Stimulated activated naive CD4-positive, alpha-beta T cell (primary cell): ENCODE measurements at regions not wholly inside any gene's neighbourhood (a gene's known extent, or its start where the extent isn't known, plus 50 kb on each side); places are given as distances from the start of the nearest gene placed in this dataset.
"Not testable (repeated sequence)": the region's sequence is repeated elsewhere in the genome, so short reads cannot be mapped to it uniquely, and the experiment has no call there.

Experiments used
- DNase-seq, 6 experiments: peaks; one replicate each; lab custom pipeline; 2025; lab: John Stamatoyannopoulos, UW

DNA sequence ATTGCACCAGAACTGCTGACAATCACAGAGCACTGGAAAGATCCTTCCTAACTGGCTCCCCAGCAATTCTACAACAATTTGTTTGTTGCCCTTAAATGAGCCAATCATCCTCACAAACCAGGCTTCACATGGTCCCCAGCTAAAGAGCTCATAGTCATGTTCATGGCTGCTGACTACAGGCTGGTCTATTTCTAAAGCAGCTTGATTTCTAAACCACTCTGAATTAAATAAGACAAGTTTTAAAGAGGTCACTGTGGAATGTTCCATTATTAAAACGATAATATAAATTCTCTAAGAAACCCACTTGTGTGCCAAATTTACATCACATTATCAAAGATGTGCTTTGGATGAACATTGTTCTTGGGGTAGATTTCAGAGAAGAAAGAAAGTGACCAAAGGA is 110.7 kb downstream of the COPS8 start:
- DNase-seq = no peak

- DNase-seq = no peak
Observed at GRCh38 chr2:237196866-237197618, 111.4 kb downstream of the COPS8 start.

- DNase-seq = no peak
Observed at GRCh38 chr2:237198164-237198855, 112.6 kb downstream of the COPS8 start.

GRCh38 chr2:237199082-237199481 is 113.4 kb downstream of the COPS8 start:
- DNase-seq = no peak

DNA sequence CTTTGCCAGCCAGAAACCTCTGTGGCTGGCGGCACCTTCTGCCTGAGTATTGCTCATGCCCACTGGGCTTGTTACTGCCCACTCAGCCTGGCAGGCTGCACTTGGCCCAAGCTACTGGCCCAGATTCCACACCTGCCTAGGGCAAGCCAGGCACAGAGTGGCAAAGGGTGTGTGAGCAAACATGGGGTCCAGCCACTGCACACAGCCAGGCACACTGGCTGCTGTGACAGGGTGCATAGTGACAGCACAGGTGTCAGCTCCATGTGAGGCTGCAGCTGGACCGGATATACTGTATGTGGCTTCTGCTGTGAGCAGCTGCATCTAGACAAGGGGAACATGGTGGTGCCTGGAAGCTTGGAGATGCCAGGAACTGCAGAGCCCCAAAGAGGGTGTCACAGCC is 113.9 kb downstream of the COPS8 start:
- no peak for DNase-seq

- no peak for DNase-seq
Observed at GRCh38 chr2:237200462-237200861, 114.8 kb downstream of the COPS8 start.

GRCh38 chr2:237201461-237202287 is 116.0 kb downstream of the COPS8 start:
- no peak for DNase-seq

DNA sequence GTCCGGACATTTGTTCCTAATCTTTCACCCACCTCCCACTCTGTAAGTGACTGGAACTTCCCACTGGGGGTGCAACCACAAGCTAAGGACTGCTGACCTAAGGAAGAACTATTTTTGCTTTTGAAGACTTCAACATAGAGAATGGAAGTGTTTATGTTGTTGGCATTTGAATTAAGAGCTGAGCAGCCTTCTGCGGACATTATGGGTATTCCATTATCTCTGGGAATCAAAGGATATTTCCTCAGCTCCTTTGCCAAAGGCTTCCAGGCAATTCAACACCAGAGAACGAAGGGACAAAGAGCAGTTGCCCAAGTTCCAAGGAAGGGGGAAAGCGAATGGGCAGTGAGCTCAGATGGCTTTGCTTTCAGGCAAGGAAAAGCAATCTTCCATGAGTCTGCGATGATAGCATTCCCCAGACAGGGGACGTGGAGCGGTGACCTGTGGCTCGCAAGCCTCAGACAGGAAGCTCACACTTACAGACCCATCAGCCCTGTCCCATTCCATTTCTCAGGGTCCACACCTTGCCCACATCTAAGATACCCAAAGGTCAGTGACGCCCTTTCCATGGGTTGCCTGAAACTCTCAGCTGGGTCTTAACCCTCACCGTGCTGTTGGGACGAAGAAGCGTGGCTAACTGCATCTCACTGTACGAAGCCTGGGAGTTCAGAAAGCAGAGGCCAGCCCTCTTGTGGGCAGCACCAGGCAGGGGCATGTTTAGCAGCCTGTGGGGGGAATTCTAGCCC is 116.8 kb downstream of the COPS8 start:
- no peak for DNase-seq

GRCh38 chr2:237205043-237205541 is 119.4 kb downstream of the COPS8 start:
- no peak for DNase-seq

GRCh38 chr2:237205561-237205971 is 119.9 kb downstream of the COPS8 start:
- no peak for DNase-seq

DNA sequence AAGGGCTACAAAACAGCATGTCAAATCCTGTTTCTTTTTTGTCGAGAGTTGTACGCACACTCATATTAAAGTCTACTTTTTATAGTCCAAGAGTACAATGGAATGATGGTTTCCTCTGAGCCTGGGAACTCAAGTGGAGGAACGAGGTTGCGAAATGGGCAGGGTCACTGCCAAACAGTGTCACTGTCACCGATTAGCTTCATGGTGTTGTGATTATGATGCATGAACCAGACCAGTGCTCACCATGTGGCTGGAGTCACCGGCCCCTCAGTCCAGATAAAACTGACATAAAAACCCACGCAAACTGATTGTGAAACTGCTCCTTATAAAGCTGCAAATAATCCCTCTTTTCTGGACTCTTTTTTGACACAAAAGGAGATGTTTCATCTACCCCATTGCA is 122.0 kb downstream of the COPS8 start:
- no peak for DNase-seq

GRCh38 chr2:237208373-237209260 is 122.9 kb downstream of the COPS8 start:
- no peak for DNase-seq

- DNase-seq = no peak
Observed at GRCh38 chr2:237209885-237210284, 124.2 kb downstream of the COPS8 start.

DNA sequence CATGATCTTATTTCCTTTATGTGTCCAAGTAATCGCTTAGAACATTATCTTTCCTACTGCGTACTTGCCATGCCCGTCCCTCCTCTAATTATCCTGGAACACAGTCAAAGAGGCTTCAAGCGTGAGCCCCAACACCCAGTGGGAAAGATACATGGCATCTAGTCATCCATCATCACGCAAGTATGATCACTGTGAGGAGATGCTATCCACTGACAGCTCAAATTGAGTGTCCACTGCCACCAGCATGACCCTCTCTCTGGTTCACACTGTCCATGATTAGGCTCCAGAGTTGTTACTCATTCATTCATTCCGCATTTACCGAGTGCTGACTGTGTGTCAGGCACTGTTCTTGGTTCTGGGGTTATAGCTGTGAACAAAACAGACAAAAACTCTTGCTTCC is 124.6 kb downstream of the COPS8 start:
- no peak for DNase-seq

DNA sequence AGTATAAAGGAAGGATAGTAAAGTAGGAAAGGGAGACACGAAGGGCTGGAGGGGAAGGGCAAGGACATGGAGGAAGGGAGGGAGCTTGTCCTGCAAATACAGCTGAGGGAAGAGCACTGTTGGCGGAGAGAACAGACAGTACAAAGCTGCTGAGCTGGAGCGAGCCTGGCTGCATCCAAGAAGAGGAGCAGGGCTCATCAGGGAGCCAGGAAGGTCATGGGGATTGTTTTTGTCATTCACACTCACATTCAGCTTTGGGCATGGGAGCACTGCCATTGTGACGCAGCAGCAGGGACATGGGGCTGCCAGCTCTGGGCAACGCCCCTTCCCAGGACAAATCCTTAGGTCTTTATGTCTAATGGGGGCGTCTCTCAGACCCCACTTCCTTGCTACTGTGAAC is 125.1 kb downstream of the COPS8 start:
- DNase-seq = no peak

DNA sequence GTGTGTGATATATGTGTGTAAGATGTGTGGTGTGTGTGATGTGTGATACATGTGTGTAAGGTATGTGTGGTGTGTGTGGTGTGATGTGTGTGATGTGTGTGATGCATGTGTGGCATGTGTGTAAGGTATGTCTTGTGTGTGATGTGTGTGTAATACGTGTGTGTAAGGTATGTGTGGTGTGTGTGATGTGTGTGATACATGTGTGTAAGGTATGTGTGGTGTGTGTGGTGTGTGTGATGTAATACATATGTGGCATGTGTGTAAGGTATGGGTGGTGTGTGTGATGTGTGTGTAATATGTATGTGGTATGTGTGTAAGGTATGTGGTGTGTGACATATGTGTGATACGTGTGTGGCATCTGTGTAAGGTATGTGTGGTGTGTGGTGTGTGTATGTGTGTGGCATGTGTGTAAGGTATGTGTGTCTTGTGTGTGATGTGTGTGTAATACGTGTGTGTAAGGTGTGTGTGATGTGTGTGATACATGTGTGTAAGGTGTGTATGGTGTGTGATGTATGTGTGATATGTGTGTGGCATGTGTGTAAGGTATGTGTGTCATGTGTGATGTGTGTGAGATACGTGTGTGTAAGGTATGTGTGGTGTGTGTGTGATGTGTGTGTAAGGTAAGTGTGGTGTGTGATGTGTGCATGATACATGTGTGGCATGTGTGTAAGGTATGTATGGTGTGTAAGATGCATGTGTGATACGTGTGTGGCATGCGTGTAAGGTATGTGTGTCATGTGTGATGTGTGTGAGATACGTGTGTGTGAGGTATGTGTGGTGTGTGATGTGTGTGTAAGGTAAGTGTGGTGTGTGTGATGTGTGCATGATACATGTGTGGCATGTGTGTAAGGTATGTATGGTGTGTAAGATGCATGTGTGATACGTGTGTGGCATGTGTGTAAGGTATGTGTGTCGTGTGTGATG is 126.9 kb downstream of the COPS8 start:
- DNase-seq = not testable (repeated sequence)

DNA sequence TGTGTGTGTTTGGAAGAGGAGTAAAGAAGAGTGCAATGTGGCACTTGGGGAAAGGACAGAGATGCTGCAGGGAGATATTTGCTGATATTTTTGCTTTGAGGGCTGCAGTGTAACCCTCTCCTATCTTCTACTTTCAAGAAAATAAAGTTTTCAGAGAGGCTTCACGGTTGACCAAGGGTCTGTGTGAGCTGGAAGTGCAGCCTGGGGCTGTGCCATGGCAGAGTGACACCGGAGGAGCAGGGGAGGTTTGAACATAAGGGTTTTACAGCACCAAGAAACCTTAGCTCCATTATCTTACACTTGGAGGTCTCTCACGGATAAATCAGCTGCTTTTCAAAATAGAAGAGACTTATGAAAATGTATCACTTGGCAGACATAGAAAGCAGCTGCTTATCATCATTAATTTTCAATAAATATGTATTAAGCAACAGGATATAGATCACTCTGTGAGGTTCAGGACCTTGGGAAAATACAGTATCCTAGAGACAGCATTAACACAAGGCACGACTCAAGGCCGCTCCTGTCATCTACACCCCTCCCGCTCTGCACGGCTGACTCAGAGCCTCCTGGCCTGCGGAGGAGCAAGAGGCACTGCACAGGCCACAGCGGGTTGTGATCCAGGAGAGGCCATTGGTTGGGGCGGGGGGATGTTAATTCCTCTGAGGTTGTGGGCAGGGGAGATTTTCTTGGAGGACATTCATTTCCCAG is 127.8 kb downstream of the COPS8 start:
- no peak for DNase-seq

- no peak for DNase-seq
Observed at GRCh38 chr2:237214030-237214675, 128.5 kb downstream of the COPS8 start.

DNA sequence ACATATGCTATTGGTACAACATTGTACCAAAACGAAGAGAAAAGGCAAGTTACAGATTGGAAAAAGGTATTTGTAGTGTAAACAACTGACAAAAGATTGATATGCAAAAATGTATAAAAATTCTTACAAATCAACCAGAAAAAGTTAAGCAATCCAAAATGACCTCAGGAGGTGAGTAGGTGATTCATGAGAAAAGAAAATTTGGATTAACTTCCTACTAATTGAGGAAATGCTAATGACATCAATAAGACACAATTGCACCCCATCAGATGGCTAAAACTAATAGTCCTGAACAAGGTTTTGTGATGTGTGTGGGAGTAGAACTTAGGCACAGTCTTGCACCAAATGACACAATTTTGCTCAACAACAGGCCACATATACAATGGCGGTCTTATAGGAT is 129.3 kb downstream of the COPS8 start:
- DNase-seq = no peak
